CD4-positive, alpha-beta T cell (primary cell): ENCODE measurements at regions not wholly inside any gene's neighbourhood (a gene's known extent, or its start where the extent isn't known, plus 50 kb on each side); places are given as distances from the start of the nearest gene placed in this dataset.
"Not testable (repeated sequence)": the region's sequence is repeated elsewhere in the genome, so short reads cannot be mapped to it uniquely, and the experiment has no call there.

Experiments
- ATAC-seq: fragments of 200-7000 bp; cut with Tn5 transposase; one replicate; pipeline ENCODE4 v1.10.0; 2022; ENCODE audit warnings: mild to moderate bottlenecking; ENCODE audit not compliant: poor library complexity
- CTCF ChIA-PET: fragments of 350-600 bp; sonication (Branson Sonifier 250); formaldehyde crosslinking; loops from one replicate; lab custom pipeline; 2021; ENCODE audit warnings: antibody characterized with exemption, inconsistent platforms; lab: Charles Lee
- POLR2A ChIA-PET: fragments of 350-600 bp; sonication (Branson Sonifier 250); formaldehyde crosslinking; loops from one replicate; lab custom pipeline; 2021; ENCODE audit warnings: antibody characterized with exemption, inconsistent platforms; lab: Charles Lee
- DNase-seq, 14 experiments: peaks; one replicate each; pipeline ENCODE4 v3.0.0-alpha.2; 2013 to 2020; ENCODE audit warnings: mixed read lengths in 2 of 14
- H3K27ac ChIP-seq, 2 donors: one replicate each; pipeline versions ENCODE4 v1.5.1 to v1.7.0; 2013; ENCODE audit warnings: low read length in 2 of 2, low read depth in 1 of 2, mild to moderate bottlenecking in 1 of 2
- H3K27me3 ChIP-seq, 2 experiments: 1 replicate in 1 of 2; 2 replicates in 1 of 2; pipeline versions ENCODE4 v1.6.1 to v1.7.0; 2013; ENCODE audit warnings: low read length in 2 of 2, control low read depth in 1 of 2, mild to moderate bottlenecking in 1 of 2, moderate library complexity in 1 of 2; ENCODE audit not compliant: insufficient read depth in 2 of 2, control insufficient read depth in 1 of 2
- H3K36me3 ChIP-seq: one replicate; pipeline ENCODE4 v1.6.1; 2013; ENCODE audit warnings: low read length, control low read depth; ENCODE audit not compliant: insufficient read depth
- H3K4me1 ChIP-seq: one replicate; pipeline ENCODE4 v1.6.1; 2013; ENCODE audit warnings: low read length, control low read depth; ENCODE audit not compliant: insufficient read depth
- H3K4me3 ChIP-seq: one replicate; pipeline ENCODE4 v1.5.1; 2013; ENCODE audit warnings: mild to moderate bottlenecking, low read length, moderate library complexity
- H3K9me3 ChIP-seq, 2 experiments: 1 replicate in 1 of 2; 2 replicates in 1 of 2; pipeline versions ENCODE4 v1.6.1 to v1.7.0; 2013; ENCODE audit warnings: low read length in 2 of 2, mild to moderate bottlenecking in 2 of 2, control low read depth in 1 of 2, moderate library complexity in 1 of 2; ENCODE audit not compliant: control insufficient read depth in 1 of 2, insufficient read depth in 1 of 2
- H3K27ac Mint-ChIP-seq: one replicate; pipeline ENCODE4 v1.8.0; 2020; ENCODE audit warnings: mixed read lengths
- H3K27me3 Mint-ChIP-seq: one replicate; pipeline ENCODE4 v1.8.0; 2021; ENCODE audit warnings: mixed read lengths
- H3K36me3 Mint-ChIP-seq: one replicate; pipeline ENCODE4 v1.8.0; 2021; ENCODE audit warnings: low read depth, mixed read lengths
- H3K4me1 Mint-ChIP-seq: one replicate; pipeline ENCODE4 v1.8.0; 2021; ENCODE audit warnings: low read depth, mixed read lengths
- H3K4me3 Mint-ChIP-seq: one replicate; pipeline ENCODE4 v1.8.0; 2020; ENCODE audit warnings: mild to moderate bottlenecking, mixed read lengths
- H3K9me3 Mint-ChIP-seq: one replicate; pipeline ENCODE4 v1.8.0; 2020; ENCODE audit warnings: mixed read lengths
- intact Hi-C, 2 experiments: fragments of 100-400 bp; cut with DNase I in 1 of 2; cut with micrococcal nuclease in 1 of 2; formaldehyde crosslinking; loops; one replicate each; pipeline versions ENCODE4 v1.15.1 to v1.9.0; 2023 to 2025; cut with DNase I, micrococcal nuclease

DNA sequence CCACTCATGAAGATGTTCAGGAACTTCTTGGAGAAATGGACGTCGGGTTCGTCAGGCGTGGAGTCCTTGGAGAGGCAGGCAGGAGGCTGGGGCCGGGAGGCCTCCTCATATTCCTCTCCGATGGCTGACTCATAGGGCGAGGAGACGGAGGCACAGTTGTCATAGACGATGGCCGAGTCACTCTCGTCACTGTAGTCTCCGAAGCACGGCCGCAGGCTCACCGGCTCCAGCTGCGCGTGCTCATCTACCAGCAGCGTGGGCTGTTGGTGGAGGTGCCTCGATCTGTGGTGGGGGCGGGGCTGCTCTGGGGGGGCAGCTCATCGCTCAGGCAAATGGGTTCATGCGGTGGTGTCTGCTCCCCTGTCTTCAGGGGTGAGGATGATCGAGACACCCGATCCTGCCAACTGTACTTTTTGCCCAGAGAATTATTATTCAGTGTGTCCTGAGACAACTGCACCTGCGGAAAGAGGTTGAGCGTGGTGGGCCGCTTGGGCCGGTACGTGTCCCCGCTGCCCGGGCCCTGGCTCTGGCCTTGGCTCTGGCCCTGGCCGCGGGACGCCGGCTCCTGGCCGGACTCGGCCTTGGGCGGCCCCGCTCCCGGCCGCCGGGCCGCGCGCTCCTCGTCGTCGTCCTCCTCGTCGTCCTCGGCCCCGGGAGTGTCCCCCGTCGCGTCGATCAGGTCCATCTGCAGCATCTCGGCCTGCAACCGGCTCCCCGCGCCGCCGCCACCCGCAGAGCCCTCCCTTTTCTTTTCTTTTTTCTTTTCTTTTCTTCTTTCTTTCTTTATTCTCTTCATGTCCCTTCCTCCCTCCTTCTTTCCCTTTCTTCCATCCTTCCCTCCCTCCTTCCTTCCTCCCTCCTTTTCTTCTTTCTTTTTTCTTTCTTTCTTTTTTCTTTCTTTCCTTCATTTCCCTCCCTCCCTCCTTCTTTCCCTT is 111.4 kb upstream of the PLEKHM1 start:
- CTCF ChIA-PET, H3K4me3 Mint-ChIP-seq, H3K27ac Mint-ChIP-seq: not testable (repeated sequence)

DNA sequence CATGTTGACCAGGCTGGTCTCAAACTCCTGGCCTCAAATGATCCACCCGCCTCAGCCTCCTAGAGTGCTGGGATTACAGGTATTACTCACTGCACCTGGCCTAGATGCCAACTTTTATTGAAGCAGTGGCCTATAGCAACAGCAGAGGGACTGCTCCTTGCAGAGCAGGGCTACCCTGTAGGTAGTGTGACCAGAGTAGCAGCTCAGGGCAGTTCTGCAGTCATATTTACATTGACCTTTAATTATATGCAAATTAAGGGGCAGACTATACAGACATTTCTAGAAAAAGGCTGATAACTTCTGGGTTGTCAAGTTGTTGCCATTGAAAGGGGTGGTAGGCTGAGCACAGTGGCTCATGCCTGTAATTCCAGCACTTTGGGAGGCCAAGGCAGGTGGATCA is 115.2 kb upstream of the PLEKHM1 start:
- DNase-seq, H3K9me3 Mint-ChIP-seq, H3K27ac ChIP-seq, H3K36me3 ChIP-seq, H3K4me1 ChIP-seq, H3K4me1 Mint-ChIP-seq, POLR2A ChIA-PET, ATAC-seq, CTCF ChIA-PET, intact Hi-C loops, H3K27ac Mint-ChIP-seq, H3K4me3 ChIP-seq, H3K36me3 Mint-ChIP-seq, H3K27me3 ChIP-seq, H3K4me3 Mint-ChIP-seq, H3K9me3 ChIP-seq, H3K27me3 Mint-ChIP-seq: not testable (repeated sequence)

More for the DNA sequence above, 111.4 kb upstream of the PLEKHM1 start:
- POLR2A ChIA-PET, H3K36me3 ChIP-seq, H3K4me1 Mint-ChIP-seq, intact Hi-C loops, H3K4me3 ChIP-seq, H3K36me3 Mint-ChIP-seq, H3K27me3 ChIP-seq, DNase-seq, H3K4me1 ChIP-seq, H3K9me3 Mint-ChIP-seq, H3K27ac ChIP-seq, H3K9me3 ChIP-seq, ATAC-seq, H3K27me3 Mint-ChIP-seq: not testable (repeated sequence)

DNA sequence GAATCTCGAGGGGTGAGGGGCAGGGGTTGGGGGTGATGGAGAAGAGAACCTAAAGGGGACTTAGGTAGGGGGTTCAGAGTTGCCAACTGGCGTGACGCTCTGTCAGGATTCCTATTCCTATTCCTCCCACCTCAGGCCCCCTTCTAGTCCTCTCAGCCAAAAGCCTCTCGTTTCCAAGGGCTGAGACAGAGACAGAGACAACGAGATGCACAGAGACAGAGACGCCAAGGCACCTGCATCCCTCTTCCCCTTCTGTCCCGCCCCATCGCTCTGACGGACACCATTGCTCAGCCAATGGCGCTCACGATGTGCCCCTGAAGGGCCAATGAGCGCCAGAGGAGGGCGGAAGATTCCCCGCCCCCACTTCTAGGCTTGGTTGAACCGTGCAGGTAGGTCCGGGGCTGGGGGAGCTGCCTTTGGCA is 129.5 kb upstream of the PLEKHM1 start:
- CTCF ChIA-PET, intact Hi-C loops: not testable (repeated sequence)

DNA sequence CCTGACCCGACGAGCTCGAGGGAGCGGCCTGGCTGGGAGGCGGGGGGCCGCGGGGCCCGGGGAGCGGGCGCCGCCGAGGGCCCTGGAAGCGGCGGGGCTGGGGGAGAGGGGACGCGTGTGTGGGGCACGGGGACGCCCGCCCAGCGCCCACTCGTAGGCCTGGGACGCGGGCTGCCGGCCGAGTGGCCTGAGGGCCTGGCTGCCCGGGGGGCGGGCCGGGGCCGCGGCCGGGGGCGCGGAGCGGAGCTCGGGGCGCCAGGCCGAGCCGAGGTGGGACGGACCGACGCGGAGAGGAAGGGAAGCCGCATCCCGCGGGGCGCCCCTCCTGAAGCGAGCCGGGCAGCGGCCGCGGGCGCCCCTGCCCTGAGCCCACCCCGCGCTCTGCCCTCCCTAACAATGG is 129.9 kb upstream of the PLEKHM1 start:
- H3K9me3 Mint-ChIP-seq, H3K27me3 Mint-ChIP-seq, H3K4me1 ChIP-seq, H3K9me3 ChIP-seq, H3K36me3 ChIP-seq, CTCF ChIA-PET, H3K36me3 Mint-ChIP-seq, H3K4me1 Mint-ChIP-seq, POLR2A ChIA-PET, H3K27me3 ChIP-seq, intact Hi-C loops, H3K27ac ChIP-seq: not testable (repeated sequence)
- H3K27ac Mint-ChIP-seq = peak overlapping the region; percentile 47
- ATAC-seq = peak; percentile 41
- DNase-seq = peak in 3 of 14 experiments; percentile 15 to 46 (median 44)
- H3K4me3 ChIP-seq = peak overlapping the region; percentile 45
- H3K4me3 Mint-ChIP-seq = peak overlapping the region; percentile 85

More for the DNA sequence above, 129.5 kb upstream of the PLEKHM1 start:
- H3K36me3 Mint-ChIP-seq, H3K36me3 ChIP-seq, H3K4me1 ChIP-seq, H3K4me1 Mint-ChIP-seq, H3K27ac ChIP-seq, H3K27me3 ChIP-seq, H3K9me3 Mint-ChIP-seq, POLR2A ChIA-PET, H3K27me3 Mint-ChIP-seq, H3K9me3 ChIP-seq: not testable (repeated sequence)
- peak overlapping the region; percentile 85 for H3K4me3 Mint-ChIP-seq
- H3K4me3 ChIP-seq = peak overlapping the region; percentile 45
- H3K27ac Mint-ChIP-seq = peak overlapping the region; percentile 47
- DNase-seq (peak; percentile 73 to 87 (median 81)), ATAC-seq (peak; percentile 100)

DNA sequence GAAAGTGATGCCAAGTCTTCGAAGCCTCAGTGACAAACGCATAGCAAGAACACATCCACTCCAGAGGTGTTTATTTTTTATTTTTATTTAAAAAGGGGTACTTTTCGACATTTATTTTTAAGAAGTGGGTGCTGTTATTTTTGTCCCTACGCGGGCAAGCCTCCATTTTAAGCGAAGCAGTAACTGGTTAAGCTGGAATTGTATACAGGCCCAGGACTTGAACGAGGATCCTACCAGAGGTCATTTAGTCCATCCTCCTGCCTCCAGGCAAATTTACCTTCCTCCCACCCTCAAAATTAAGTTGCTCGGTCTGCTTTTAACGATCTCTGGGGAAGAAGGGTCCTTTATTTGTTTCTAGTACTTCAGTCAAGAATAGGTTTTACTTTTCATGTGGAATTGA is 130.6 kb upstream of the PLEKHM1 start:
- ATAC-seq, H3K4me1 Mint-ChIP-seq, H3K9me3 Mint-ChIP-seq, H3K9me3 ChIP-seq, H3K27me3 Mint-ChIP-seq, POLR2A ChIA-PET, H3K4me3 Mint-ChIP-seq, H3K27ac Mint-ChIP-seq, H3K36me3 ChIP-seq, H3K27me3 ChIP-seq, H3K4me1 ChIP-seq, DNase-seq, CTCF ChIA-PET, H3K36me3 Mint-ChIP-seq, H3K27ac ChIP-seq, intact Hi-C loops: not testable (repeated sequence)
- H3K4me3 ChIP-seq = peak overlapping the region; percentile 25

DNA sequence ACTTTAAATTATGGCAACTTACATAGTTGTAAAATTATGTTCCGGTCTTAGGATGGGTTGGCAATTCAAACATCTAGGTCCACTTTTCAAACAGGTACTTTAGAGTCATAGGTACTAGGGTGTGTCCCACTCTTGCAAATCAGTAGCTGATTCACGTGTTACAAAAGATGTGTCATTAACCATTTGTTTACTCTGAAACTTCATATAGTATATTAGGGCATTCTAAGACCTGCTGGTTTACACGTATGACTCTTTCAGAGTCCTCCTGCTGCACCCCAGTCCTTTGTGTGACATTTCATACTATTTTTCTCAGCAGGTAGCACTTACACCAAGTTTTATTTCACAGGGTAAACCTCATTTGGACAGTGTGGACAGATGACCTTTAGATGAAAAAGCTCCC is 131.8 kb upstream of the PLEKHM1 start:
- H3K27me3 ChIP-seq, H3K4me3 Mint-ChIP-seq, CTCF ChIA-PET, ATAC-seq, DNase-seq, POLR2A ChIA-PET, intact Hi-C loops, H3K27ac ChIP-seq, H3K36me3 Mint-ChIP-seq, H3K4me1 Mint-ChIP-seq, H3K9me3 Mint-ChIP-seq, H3K27me3 Mint-ChIP-seq, H3K9me3 ChIP-seq, H3K27ac Mint-ChIP-seq, H3K4me3 ChIP-seq, H3K36me3 ChIP-seq, H3K4me1 ChIP-seq: not testable (repeated sequence)
